Breast epithelium (tissue), 3 donors: ENCODE measurements at regions not wholly inside any gene's neighbourhood (a gene's known extent, or its start where the extent isn't known, plus 50 kb on each side); places are given as distances from the start of the nearest gene placed in this dataset.

Experiments used
- CTCF ChIP-seq, 3 donors: fragments of 450-650 bp; IDR thresholded peaks; one replicate each; pipeline ENCODE4 v1.5.1; 2016 to 2017; ENCODE audit warnings: antibody characterized with exemption in 3 of 3, mild to moderate bottlenecking in 3 of 3, moderate library complexity in 3 of 3
- POLR2A ChIP-seq: fragments of 450-650 bp; IDR thresholded peaks from one replicate; pipeline ENCODE4 v1.6.1; 2016; ENCODE audit warnings: antibody characterized with exemption, mild to moderate bottlenecking, moderate library complexity
- POLR2AphosphoS5 ChIP-seq, 3 donors: sonication (generic); formaldehyde crosslinking; IDR thresholded peaks; one replicate each; pipeline ENCODE4 v1.6.1; 2017; ENCODE audit warnings: antibody characterized with exemption in 3 of 3

GRCh38 chr7:42858570-42858969, 53.3 kb downstream of the C7orf25 start:
- no peak for TF ChIP-seq CTCF (IDR thresholded peaks at IDR 0.05)
- no peak for TF ChIP-seq POLR2A
- TF ChIP-seq POLR2AphosphoS5 (IDR thresholded peaks at IDR 0.05) = no peak
